Skin epidermis (tissue), 12 donors: ENCODE measurements at regions not wholly inside any gene's neighbourhood (a gene's known extent, or its start where the extent isn't known, plus 50 kb on each side); places are given as distances from the start of the nearest gene placed in this dataset.
"Not testable (repeated sequence)": the region's sequence is repeated elsewhere in the genome, so short reads cannot be mapped to it uniquely, and the experiment has no call there.

ENCODE experiments used
- H3K27ac ChIP-seq, 21 experiments: fragments of 200-600 bp; sonication (generic) in 11 of 21; one replicate each; pipeline ENCODE4 v1.5.0; 2020; ENCODE audit warnings: mild to moderate bottlenecking in 3 of 21, inconsistent platforms in 2 of 21, moderate library complexity in 2 of 21
- H3K4me3 ChIP-seq, 7 experiments: fragments of 200-600 bp; sonication (generic) in 2 of 7; one replicate each; pipeline ENCODE4 v1.5.0; 2020; ENCODE audit warnings: inconsistent platforms in 2 of 7, mild to moderate bottlenecking in 2 of 7, moderate library complexity in 1 of 7

DNA sequence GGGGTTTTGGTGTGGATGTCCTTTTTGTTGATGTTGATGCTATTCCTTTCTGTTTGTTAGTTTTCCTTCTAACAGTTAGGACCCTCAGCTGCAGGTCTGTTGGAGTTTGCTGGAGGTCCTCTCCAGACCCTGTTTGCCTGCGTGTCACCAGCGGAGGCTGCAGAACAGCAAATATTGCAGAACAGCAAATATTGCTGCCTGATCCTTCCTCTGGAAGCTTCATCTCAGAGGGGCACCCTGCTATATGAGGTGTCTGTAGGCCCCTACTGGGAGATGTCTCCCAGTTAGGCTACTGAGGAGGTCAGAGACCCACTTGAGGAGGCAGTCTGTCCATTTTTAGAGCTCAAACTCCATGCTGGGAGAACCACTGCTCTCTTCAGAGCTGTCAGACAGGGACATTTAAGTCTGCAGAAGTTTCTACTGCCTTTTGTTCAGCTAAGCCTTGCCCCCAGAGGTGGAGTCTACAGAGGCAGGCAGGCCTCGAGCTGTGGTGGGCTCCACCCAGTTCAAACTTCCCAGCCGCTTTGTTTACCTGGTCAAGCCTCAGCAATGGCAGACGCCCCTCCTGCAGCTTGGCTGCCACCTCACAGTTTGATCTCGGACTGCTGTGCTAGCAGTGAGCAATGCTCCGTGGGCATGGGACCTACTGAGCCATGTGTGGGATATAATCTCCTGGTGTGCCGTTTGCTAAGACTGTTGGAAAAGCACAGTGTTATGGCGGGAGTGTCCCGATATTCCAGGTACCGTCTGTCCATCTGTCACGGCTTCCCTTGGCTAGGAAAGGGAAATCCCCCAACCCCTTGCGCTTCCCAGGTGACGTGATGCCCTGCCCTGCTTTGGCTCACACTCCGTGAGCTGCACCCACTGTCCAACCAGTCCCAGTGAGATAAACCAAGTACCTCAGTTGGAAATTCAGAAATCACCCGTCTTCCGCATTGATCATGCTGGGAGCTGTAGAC is 56.4 kb upstream of the CRYM start:
- not testable (repeated sequence) for H3K27ac ChIP-seq, H3K4me3 ChIP-seq

DNA sequence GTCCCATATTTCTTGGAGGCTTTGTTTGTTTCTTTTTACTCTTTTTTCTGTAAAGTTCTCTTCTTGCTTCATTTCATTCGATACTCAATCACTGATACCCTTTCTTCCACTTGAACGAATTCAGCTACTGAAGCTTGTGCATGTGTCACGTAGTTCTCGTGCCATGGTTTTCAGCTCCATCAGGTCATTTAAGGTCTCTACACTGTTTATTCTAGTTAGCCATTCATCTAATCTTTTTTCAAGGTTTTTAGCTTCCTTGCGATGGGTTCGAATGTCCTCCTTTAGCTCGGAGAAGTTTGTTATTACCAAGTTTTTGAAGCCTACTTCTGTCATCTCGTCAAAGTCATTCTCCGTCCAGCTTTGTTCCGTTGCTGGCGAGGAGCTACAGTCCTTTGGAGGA is 55.6 kb upstream of the CRYM start:
- H3K27ac ChIP-seq, H3K4me3 ChIP-seq: not testable (repeated sequence)
